ENCODE measurements at regions not wholly inside any gene's neighbourhood (a gene's known extent, or its start where the extent isn't known, plus 50 kb on each side); places are given as distances from the start of the nearest gene placed in this dataset.

DNA sequence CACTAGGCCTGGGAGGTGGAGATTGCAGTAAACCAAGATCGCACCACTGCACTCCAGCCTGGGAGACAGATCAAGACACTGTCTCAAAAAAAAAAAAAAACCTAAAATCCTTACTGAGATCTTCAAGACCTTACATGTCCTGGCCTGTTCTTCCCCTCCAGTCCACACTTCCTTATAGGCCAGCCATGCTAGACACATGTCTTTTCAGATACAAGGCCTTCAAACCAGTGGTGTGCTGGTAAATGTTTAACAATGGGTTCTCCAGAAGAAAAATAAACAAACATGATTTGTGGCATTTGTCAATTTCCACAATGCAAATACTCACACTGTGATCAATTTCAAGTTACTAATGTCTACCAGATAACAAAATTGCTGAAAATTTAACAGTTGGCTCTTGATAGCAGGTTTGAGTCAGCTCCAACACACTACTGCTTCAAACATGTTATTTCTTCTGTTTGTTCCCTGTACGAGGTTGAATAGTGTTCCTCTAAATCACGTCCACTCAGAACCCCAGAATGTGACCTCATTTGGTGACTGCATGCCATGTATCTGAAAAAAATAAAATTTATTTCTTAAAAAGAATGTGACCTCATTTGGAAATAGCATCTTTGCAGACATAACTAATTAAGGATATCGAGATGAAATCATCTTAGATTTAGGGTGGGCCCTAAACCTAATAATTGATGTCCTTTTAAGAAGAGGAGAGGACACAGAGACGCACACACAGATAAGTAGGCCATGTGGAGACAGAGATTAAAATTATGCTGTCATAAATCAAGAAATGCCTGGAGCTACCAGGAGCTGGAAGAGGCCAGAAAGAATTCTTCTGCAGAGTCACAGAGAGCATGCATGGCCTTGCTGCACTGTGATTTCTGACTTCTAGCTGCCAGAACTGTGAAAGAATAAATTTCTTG is 144.4 kb downstream of the ZNF674 start:
- Mint-ChIP-seq H3K9me3 (peaks cover 5% of the 10 kb centered on the region; the same call in 1 of the 2 replicates), H3K27ac (no peak overlapping the region), H3K36me3 (ENCODE audit: low read depth) (no peaks in the 10 kb centered on the region; the same call in 1 of the 2 replicates), H3K27me3 (ENCODE audit: insufficient read depth) (no peaks in the 10 kb centered on the region), H3K4me3 (no peak overlapping the region), H3K4me1 (ENCODE audit: low read depth) (0 out of 2 replicates have a peak, but pooled peaks cover 4% of the 10 kb centered on the region)
- TF ChIP-seq, protein P1, sequence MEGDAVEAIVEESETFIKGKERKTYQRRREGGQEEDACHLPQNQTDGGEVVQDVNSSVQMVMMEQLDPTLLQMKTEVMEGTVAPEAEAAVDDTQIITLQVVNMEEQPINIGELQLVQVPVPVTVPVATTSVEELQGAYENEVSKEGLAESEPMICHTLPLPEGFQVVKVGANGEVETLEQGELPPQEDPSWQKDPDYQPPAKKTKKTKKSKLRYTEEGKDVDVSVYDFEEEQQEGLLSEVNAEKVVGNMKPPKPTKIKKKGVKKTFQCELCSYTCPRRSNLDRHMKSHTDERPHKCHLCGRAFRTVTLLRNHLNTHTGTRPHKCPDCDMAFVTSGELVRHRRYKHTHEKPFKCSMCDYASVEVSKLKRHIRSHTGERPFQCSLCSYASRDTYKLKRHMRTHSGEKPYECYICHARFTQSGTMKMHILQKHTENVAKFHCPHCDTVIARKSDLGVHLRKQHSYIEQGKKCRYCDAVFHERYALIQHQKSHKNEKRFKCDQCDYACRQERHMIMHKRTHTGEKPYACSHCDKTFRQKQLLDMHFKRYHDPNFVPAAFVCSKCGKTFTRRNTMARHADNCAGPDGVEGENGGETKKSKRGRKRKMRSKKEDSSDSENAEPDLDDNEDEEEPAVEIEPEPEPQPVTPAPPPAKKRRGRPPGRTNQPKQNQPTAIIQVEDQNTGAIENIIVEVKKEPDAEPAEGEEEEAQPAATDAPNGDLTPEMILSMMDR (IDR thresholded peaks at IDR 0.05): no peak
- DNase-seq: peak; percentile 20

- H3K36me3 Mint-ChIP-seq (ENCODE audit: low read depth): no peaks in the 10 kb centered on the region; the same call in 1 of the 2 replicates
- H3K27ac Mint-ChIP-seq: no peak overlapping the region
- H3K4me3 Mint-ChIP-seq: no peak overlapping the region
- H3K9me3 Mint-ChIP-seq: peaks cover 5% of the 10 kb centered on the region; the same call in 1 of the 2 replicates
- H3K4me1 Mint-ChIP-seq (ENCODE audit: low read depth): 0 out of 2 replicates have a peak, but pooled peaks cover 4% of the 10 kb centered on the region
- DNase-seq: no peak
- TF ChIP-seq, protein P1 (IDR thresholded peaks at IDR 0.05): no peak
- H3K27me3 Mint-ChIP-seq (ENCODE audit: insufficient read depth): no peaks in the 10 kb centered on the region
Measured at GRCh38 chrX:46398874-46399273, 146.3 kb downstream of the ZNF674 start.

- H3K9me3 Mint-ChIP-seq: peaks cover 5% of the 10 kb centered on the region; the same call in 1 of the 2 replicates
- no peak overlapping the region for H3K4me3 Mint-ChIP-seq
- TF ChIP-seq, protein P1 (IDR thresholded peaks at IDR 0.05): no peak
- no peaks in the 10 kb centered on the region; the same call in 1 of the 2 replicates for H3K36me3 Mint-ChIP-seq (ENCODE audit: low read depth)
- 0 out of 2 replicates have a peak, but pooled peaks cover 4% of the 10 kb centered on the region for H3K4me1 Mint-ChIP-seq (ENCODE audit: low read depth)
- DNase-seq: no peak
- H3K27ac Mint-ChIP-seq: no peak overlapping the region
- no peaks in the 10 kb centered on the region for H3K27me3 Mint-ChIP-seq (ENCODE audit: insufficient read depth)
Measured at GRCh38 chrX:46398126-46398525, 147.1 kb downstream of the ZNF674 start.

- Mint-ChIP-seq H3K4me3 (no peak overlapping the region), H3K27ac (no peak overlapping the region), H3K4me1 (ENCODE audit: low read depth) (no peaks in the 10 kb centered on the region), H3K27me3 (ENCODE audit: insufficient read depth) (peaks cover 11% of the 10 kb centered on the region), H3K9me3 (no peaks in the 10 kb centered on the region; the same call in 1 of the 2 replicates), H3K36me3 (ENCODE audit: low read depth) (peaks cover 4% of the 10 kb centered on the region; the same call in 1 of the 2 replicates)
- TF ChIP-seq, protein P1 (IDR thresholded peaks at IDR 0.05): peak; percentile 57
- no peak for DNase-seq
Measured at GRCh38 chrX:46386511-46386910, 158.7 kb downstream of the ZNF674 start.

- no peak for DNase-seq
- TF ChIP-seq, protein P1 (IDR thresholded peaks at IDR 0.05): no peak
- H3K27ac Mint-ChIP-seq: no peak overlapping the region
- H3K4me3 Mint-ChIP-seq: no peak overlapping the region
- no peaks in the 10 kb centered on the region for H3K36me3 Mint-ChIP-seq (ENCODE audit: low read depth)
- H3K27me3 Mint-ChIP-seq (ENCODE audit: insufficient read depth): peaks cover 2% of the 10 kb centered on the region
- H3K4me1 Mint-ChIP-seq (ENCODE audit: low read depth): no peaks in the 10 kb centered on the region
- H3K9me3 Mint-ChIP-seq: no peaks in the 10 kb centered on the region
Measured at GRCh38 chrX:46383006-46383405, 162.2 kb downstream of the ZNF674 start.

Data from HFFc6 (cell line).